HG03175 (cell line): ENCODE measurements at regions not wholly inside any gene's neighbourhood (a gene's known extent, or its start where the extent isn't known, plus 50 kb on each side); places are given as distances from the start of the nearest gene placed in this dataset.

Experiments
- ATAC-seq: cut with Tn5 transposase; IDR thresholded peaks from one replicate; pipeline ENCODE4 v1.9.1; 2021; ENCODE audit warnings: mild to moderate bottlenecking, moderate library complexity; ENCODE audit not compliant: unreplicated experiment

GRCh38 chr5:138666226-138666742 is 86.9 kb upstream of the CTNNA1 start:
- no peak for ATAC-seq

- no peak for ATAC-seq
Measured at GRCh38 chr5:138665261-138665660, 88.0 kb upstream of the CTNNA1 start.

- no peak for ATAC-seq
Measured at GRCh38 chr5:138664276-138664943, 88.8 kb upstream of the CTNNA1 start.

- ATAC-seq: no peak
Measured at GRCh38 chr5:138663561-138663960, 88.4 kb upstream of the HSPA9 start.

- peak; percentile 62 for ATAC-seq
Measured at GRCh38 chr5:138663009-138663408, 87.8 kb upstream of the HSPA9 start.

- ATAC-seq: no peak
Measured at GRCh38 chr5:138662599-138662998, 87.4 kb upstream of the HSPA9 start.

- ATAC-seq: no peak
Measured at GRCh38 chr5:138661991-138662434, 86.8 kb upstream of the HSPA9 start.

- ATAC-seq: no peak
Measured at GRCh38 chr5:138661291-138661960, 86.2 kb upstream of the HSPA9 start.

GRCh38 chr5:138660051-138660572 is 84.9 kb upstream of the HSPA9 start:
- ATAC-seq: no peak

- no peak for ATAC-seq
Measured at GRCh38 chr5:138659561-138659960, 84.4 kb upstream of the HSPA9 start.

GRCh38 chr5:138659121-138659520 is 83.9 kb upstream of the HSPA9 start:
- ATAC-seq: no peak

- ATAC-seq: no peak
Measured at GRCh38 chr5:138658676-138659075, 83.5 kb upstream of the HSPA9 start.

GRCh38 chr5:138657360-138657759 is 82.2 kb upstream of the HSPA9 start:
- ATAC-seq: no peak

- ATAC-seq: no peak
Measured at GRCh38 chr5:138656916-138657315, 81.7 kb upstream of the HSPA9 start.

- ATAC-seq: no peak
Measured at GRCh38 chr5:138655530-138656190, 80.5 kb upstream of the HSPA9 start.

- ATAC-seq: peak; percentile 64
Measured at GRCh38 chr5:138654281-138654867, 79.2 kb upstream of the HSPA9 start.

GRCh38 chr5:138653502-138653901 is 78.3 kb upstream of the HSPA9 start:
- no peak for ATAC-seq

- ATAC-seq: no peak
Measured at GRCh38 chr5:138651767-138652117, 76.5 kb upstream of the HSPA9 start.

- ATAC-seq: no peak
Measured at GRCh38 chr5:138651058-138651766, 76.0 kb upstream of the HSPA9 start.

GRCh38 chr5:138650196-138650595 is 75.0 kb upstream of the HSPA9 start:
- no peak for ATAC-seq

GRCh38 chr5:138649775-138650174 is 74.6 kb upstream of the HSPA9 start:
- no peak for ATAC-seq
